ENCODE measurements at regions not wholly inside any gene's neighbourhood (a gene's known extent, or its start where the extent isn't known, plus 50 kb on each side); places are given as distances from the start of the nearest gene placed in this dataset.

DNA sequence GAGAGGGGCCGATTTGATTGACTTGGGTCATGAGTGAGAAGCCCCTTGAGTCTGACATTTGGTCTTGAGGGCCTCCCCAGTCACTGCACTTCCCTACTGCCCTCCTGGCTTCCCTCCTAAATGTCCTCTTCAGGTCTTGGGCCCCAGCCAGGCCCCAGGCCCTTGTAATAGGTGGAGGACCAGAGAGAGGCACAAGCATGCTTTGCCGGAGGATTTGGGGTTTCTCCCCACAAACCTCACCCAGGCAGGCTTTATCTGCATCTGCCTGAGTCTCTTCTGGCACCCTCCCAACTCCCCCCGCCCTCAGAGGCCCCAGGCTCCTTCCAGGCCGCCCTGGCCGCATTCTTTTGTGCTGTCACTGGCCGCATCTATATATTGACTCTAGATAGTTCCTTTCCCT lies 270.7 kb downstream of the HAUS1 start:
- Histone ChIP-seq H3K4me3 (no peak overlapping the region), H3K79me2 (ENCODE audit: low read depth) (0 out of 2 replicates have a peak, but pooled peaks cover 8% of the 10 kb centered on the region), H3K4me1 (replicated peaks; ENCODE audit: insufficient read depth) (peaks cover 13% of the 10 kb centered on the region; the same call in 1 of the 2 replicates), H4K20me1 (ENCODE audit: insufficient read depth) (peaks cover 76% of the 10 kb centered on the region), H3K4me2 (peak overlapping the region; percentile 16; the same call in 1 of the 2 replicates), H3K27me3 (ENCODE audit: insufficient read depth, low read depth) (no peaks in the 10 kb centered on the region), H3K9me3 (ENCODE audit: insufficient read depth, low read depth) (no peaks in the 10 kb centered on the region), H3K9me2 (ENCODE audit: insufficient read depth) (no peaks in the 10 kb centered on the region), H3F3A (ENCODE audit: insufficient read depth, low read depth) (no peaks in the 10 kb centered on the region), H3K27ac (no peak overlapping the region), H2AFZ (no peak overlapping the region), H3K36me3 (ENCODE audit: low read depth) (no peaks in the 10 kb centered on the region)
- TF ChIP-seq, protein P1, sequence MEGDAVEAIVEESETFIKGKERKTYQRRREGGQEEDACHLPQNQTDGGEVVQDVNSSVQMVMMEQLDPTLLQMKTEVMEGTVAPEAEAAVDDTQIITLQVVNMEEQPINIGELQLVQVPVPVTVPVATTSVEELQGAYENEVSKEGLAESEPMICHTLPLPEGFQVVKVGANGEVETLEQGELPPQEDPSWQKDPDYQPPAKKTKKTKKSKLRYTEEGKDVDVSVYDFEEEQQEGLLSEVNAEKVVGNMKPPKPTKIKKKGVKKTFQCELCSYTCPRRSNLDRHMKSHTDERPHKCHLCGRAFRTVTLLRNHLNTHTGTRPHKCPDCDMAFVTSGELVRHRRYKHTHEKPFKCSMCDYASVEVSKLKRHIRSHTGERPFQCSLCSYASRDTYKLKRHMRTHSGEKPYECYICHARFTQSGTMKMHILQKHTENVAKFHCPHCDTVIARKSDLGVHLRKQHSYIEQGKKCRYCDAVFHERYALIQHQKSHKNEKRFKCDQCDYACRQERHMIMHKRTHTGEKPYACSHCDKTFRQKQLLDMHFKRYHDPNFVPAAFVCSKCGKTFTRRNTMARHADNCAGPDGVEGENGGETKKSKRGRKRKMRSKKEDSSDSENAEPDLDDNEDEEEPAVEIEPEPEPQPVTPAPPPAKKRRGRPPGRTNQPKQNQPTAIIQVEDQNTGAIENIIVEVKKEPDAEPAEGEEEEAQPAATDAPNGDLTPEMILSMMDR (conservative IDR thresholded peaks at IDR 0.05): no peak
- no peak for TF ChIP-seq EZH2 (IDR thresholded peaks at IDR 0.05; ENCODE audit: low read depth)
- BruUV-seq (replicated peaks): no TSS peak
- intact Hi-C loops (cut with micrococcal nuclease; ENCODE audit: unreplicated experiment): loop anchor here (2.0 to 10.0 kb wide), 2 partner anchors 40 to 90 kb away; a partner anchor contains a TSS
- ChIA-PET CTCF (no interaction called here), POLR2A (ENCODE audit: unreplicated experiment) (no interaction called here)
- DNase-seq: peak; percentile 76 to 77

DNA sequence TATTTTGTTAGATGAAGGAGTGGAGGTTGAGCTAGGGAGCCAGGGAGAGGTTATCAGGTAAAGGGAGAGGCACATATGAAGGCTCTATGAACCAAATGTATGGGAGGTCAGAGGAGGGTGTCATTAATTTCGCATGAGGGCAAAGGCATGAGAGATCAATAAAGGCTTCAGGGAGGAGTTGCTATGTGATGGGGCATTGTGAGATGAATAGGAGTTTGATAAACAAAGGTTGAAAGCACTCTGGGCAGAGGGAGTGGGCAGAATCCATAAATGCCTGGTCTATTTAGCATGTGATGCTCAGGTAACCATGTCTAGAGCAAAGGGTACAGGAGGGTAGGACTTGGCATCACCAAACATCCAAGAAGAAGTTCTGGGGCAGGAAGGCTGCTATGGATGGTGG lies 273.4 kb downstream of the HAUS1 start:
- Histone ChIP-seq H3K9me3 (ENCODE audit: insufficient read depth, low read depth) (no peaks in the 10 kb centered on the region), H3K4me2 (no peak overlapping the region), H3K27ac (no peak overlapping the region), H3K4me3 (no peak overlapping the region), H3K4me1 (replicated peaks; ENCODE audit: insufficient read depth) (peaks cover 13% of the 10 kb centered on the region; the same call in 1 of the 2 replicates), H3K36me3 (ENCODE audit: low read depth) (no peaks in the 10 kb centered on the region), H4K20me1 (ENCODE audit: insufficient read depth) (peaks cover 85% of the 10 kb centered on the region), H2AFZ (no peak overlapping the region), H3K79me2 (ENCODE audit: low read depth) (0 out of 2 replicates have a peak, but pooled peaks cover 4% of the 10 kb centered on the region), H3K27me3 (ENCODE audit: insufficient read depth, low read depth) (no peaks in the 10 kb centered on the region), H3K9me2 (ENCODE audit: insufficient read depth) (no peaks in the 10 kb centered on the region), H3F3A (ENCODE audit: insufficient read depth, low read depth) (no peaks in the 10 kb centered on the region)
- BruUV-seq (replicated peaks): no TSS peak
- TF ChIP-seq, protein P1 (conservative IDR thresholded peaks at IDR 0.05): no peak
- no peak for TF ChIP-seq EZH2 (IDR thresholded peaks at IDR 0.05; ENCODE audit: low read depth)
- no peak for DNase-seq
- ChIA-PET POLR2A (ENCODE audit: unreplicated experiment) (interaction anchor here (0.7 kb wide), 1 partner anchor 41 kb away, joined by 3 read pairs; no protein-coding TSS in a partner anchor), CTCF (no interaction called here)
- intact Hi-C loops (cut with micrococcal nuclease; ENCODE audit: unreplicated experiment): loop anchor here (10.0 kb wide), 1 partner anchor 93 kb away; no protein-coding TSS in a partner anchor

DNA sequence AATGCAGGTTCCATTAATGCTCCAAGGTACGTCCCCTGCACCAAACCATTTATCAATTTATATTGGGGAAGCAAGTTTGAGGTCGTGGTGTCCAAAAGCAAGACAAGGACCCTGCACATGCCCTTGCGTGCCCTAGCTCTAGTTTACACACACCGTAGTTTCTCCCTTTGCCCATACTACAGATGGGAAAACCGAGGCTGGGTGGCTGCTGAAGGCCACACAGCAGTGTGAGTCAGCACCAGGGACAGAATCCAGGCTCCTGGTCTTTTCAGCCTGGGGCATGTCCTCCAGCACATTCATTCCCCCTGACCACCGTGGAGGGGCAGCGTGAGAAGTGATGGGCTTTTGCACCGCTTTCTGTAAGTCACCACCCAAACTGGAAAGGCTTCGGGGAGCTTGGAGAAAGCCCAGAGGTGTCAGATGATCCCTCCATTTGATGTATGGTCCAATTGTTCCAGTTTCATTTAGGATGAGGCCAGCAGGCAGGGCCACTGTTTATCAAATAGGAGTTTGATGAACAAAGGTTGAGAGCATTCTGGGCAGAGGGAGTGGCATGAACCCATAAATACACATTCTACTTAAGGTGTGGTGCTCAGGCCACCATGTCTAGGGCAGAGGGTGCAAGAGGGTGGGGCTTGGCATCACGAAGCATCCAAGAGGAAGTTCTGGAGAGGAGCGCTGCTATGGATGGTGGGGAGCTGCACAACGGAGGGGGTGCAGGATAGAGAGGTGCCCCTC lies 274.1 kb downstream of the HAUS1 start:
- intact Hi-C loops (cut with micrococcal nuclease; ENCODE audit: unreplicated experiment): loop anchor here (10.0 kb wide), 1 partner anchor 93 kb away; no protein-coding TSS in a partner anchor
- no peak overlapping the region for H3K4me3 ChIP-seq
- TF ChIP-seq EZH2 (IDR thresholded peaks at IDR 0.05; ENCODE audit: low read depth): no peak
- TF ChIP-seq, protein P1 (conservative IDR thresholded peaks at IDR 0.05): no peak
- H3K27ac ChIP-seq: no peak overlapping the region
- DNase-seq: no peak
- H3K9me2 ChIP-seq (ENCODE audit: insufficient read depth): no peaks in the 10 kb centered on the region
- H3F3A ChIP-seq (ENCODE audit: insufficient read depth, low read depth): no peaks in the 10 kb centered on the region
- no peaks in the 10 kb centered on the region for H3K36me3 ChIP-seq (ENCODE audit: low read depth)
- H2AFZ ChIP-seq: no peak overlapping the region
- no peak overlapping the region for H3K4me2 ChIP-seq
- BruUV-seq (replicated peaks): no TSS peak
- ChIA-PET CTCF (no interaction called here), POLR2A (ENCODE audit: unreplicated experiment) (no interaction called here)
- H4K20me1 ChIP-seq (ENCODE audit: insufficient read depth): peaks cover 78% of the 10 kb centered on the region
- H3K4me1 ChIP-seq (replicated peaks; ENCODE audit: insufficient read depth): peaks cover 13% of the 10 kb centered on the region; the same call in 1 of the 2 replicates
- no peaks in the 10 kb centered on the region for H3K9me3 ChIP-seq (ENCODE audit: insufficient read depth, low read depth)
- H3K27me3 ChIP-seq (ENCODE audit: insufficient read depth, low read depth): no peaks in the 10 kb centered on the region
- H3K79me2 ChIP-seq (ENCODE audit: low read depth): 0 out of 2 replicates have a peak, but pooled peaks cover 4% of the 10 kb centered on the region
